H1 (cell line): ENCODE measurements at regions not wholly inside any gene's neighbourhood (a gene's known extent, or its start where the extent isn't known, plus 50 kb on each side); places are given as distances from the start of the nearest gene placed in this dataset.

Experiments
- CTCF ChIA-PET: fragments of 300-600 bp; sonication (Branson Sonifier 250); formaldehyde crosslinking; loops from one replicate; lab custom pipeline; 2021; ENCODE audit not compliant: partially characterized antibody; lab: Charles Lee
- POLR2A ChIA-PET: fragments of 300-600 bp; sonication (Branson Sonifier 250); formaldehyde crosslinking; loops from one replicate; lab custom pipeline; 2021; ENCODE audit warnings: inconsistent platforms; ENCODE audit not compliant: partially characterized antibody; lab: Charles Lee
- DNase-seq, 2 experiments: peaks; one replicate each; pipeline versions ENCODE4 v3.0.0 to v3.0.0-alpha.2; 2010 to 2022; ENCODE audit warnings: low spot score in 2 of 2, low read depth in 1 of 2, mixed read lengths in 1 of 2
- FAIRE-seq: peaks from 2 replicates; lab custom pipeline; 2011; peaks lifted over from hg19 to GRCh38; lab: Jason Lieb, UNC
- H2AFZ ChIP-seq: 2 replicates; pipeline ENCODE4 v1.8.1; 2012; ENCODE audit warnings: low read length, inconsistent platforms
- H2AK5ac ChIP-seq: 2 replicates; pipeline ENCODE4 v1.6.1; 2013; ENCODE audit warnings: low read depth, low read length
- H2BK120ac ChIP-seq: replicated peaks from 2 replicates; pipeline ENCODE3; 2013; ENCODE audit warnings: low read depth, low read length, inconsistent platforms
- H2BK12ac ChIP-seq: 2 replicates; pipeline ENCODE4 v1.6.1; 2013; ENCODE audit warnings: low read depth, low read length
- H2BK15ac ChIP-seq: 2 replicates; pipeline ENCODE4 v1.6.1; 2013; ENCODE audit warnings: low read length
- H2BK20ac ChIP-seq: 2 replicates; pipeline ENCODE4 v1.6.1; 2013; ENCODE audit warnings: low read length
- H2BK5ac ChIP-seq: 2 replicates; pipeline ENCODE4 v1.6.1; 2013; ENCODE audit warnings: low read depth, low read length
- H3K14ac ChIP-seq: 2 replicates; pipeline ENCODE4 v1.6.1; 2013; ENCODE audit warnings: inconsistent platforms; ENCODE audit not compliant: insufficient read length
- H3K18ac ChIP-seq: 2 replicates; pipeline ENCODE4 v1.6.1; 2013; ENCODE audit warnings: low read length; ENCODE audit errors: extremely low read depth
- H3K23ac ChIP-seq: 2 replicates; pipeline ENCODE4 v1.6.1; 2013; ENCODE audit warnings: inconsistent platforms; ENCODE audit not compliant: insufficient read length
- H3K23me2 ChIP-seq: 2 replicates; pipeline ENCODE4 v1.6.1; 2013; ENCODE audit warnings: low read depth, low read length
- H3K27ac ChIP-seq: 2 replicates; pipeline ENCODE4 v1.6.1; 2011; ENCODE audit warnings: low read depth, low read length, inconsistent platforms
- H3K27me3 ChIP-seq, 4 experiments: replicated peaks in 1 of 4; 1 replicate in 1 of 4; 2 replicates in 3 of 4; pipeline versions ENCODE4 v1.6.1 to v1.8.1; 2011 to 2013; ENCODE audit warnings: low read length in 3 of 4, mild to moderate bottlenecking in 3 of 4, inconsistent platforms in 2 of 4, mixed read lengths in 2 of 4, moderate library complexity in 1 of 4; ENCODE audit not compliant: control insufficient read depth in 3 of 4, insufficient read depth in 3 of 4; ENCODE audit errors: extremely low read depth in 1 of 4
- H3K36me3 ChIP-seq, 4 experiments: 2 replicates each; pipeline versions ENCODE4 v1.6.1 to v1.8.1; 2011 to 2013; ENCODE audit warnings: mild to moderate bottlenecking in 4 of 4, low read length in 3 of 4, moderate library complexity in 2 of 4, control low read depth in 1 of 4, inconsistent platforms in 1 of 4; ENCODE audit not compliant: insufficient read depth in 4 of 4, control insufficient read depth in 2 of 4
- H3K4ac ChIP-seq: replicated peaks from 2 replicates; pipeline ENCODE3; 2013; ENCODE audit warnings: low read length, low read depth, mixed read lengths, inconsistent platforms; ENCODE audit not compliant: insufficient read length
- H3K4me1 ChIP-seq, 4 experiments: replicated peaks in 1 of 4; 1 replicate in 1 of 4; 2 replicates in 3 of 4; pipeline versions ENCODE4 v1.6.1 to v1.8.1; 2011 to 2013; ENCODE audit warnings: low read length in 3 of 4, inconsistent platforms in 2 of 4, mixed read lengths in 1 of 4; ENCODE audit not compliant: insufficient read depth in 4 of 4, control insufficient read depth in 3 of 4
- H3K4me2 ChIP-seq, 2 experiments: 2 replicates each; pipeline versions ENCODE4 v1.6.1 to v1.8.1; 2011 to 2013; ENCODE audit warnings: low read depth in 2 of 2, low read length in 2 of 2, control low read depth in 1 of 2, inconsistent platforms in 1 of 2, mild to moderate bottlenecking in 1 of 2; ENCODE audit not compliant: insufficient read depth in 1 of 2
- H3K4me3 ChIP-seq, 4 experiments: fragments of 200-600, 300-600 bp in 1 of 4; sonication (generic), shearing (Covaris generic), sonication (Bioruptor Twin) in 1 of 4; 2 replicates each; pipeline versions ENCODE4 v1.5.1 to v1.8.1; 2011 to 2016; ENCODE audit warnings: low read length in 4 of 4, low read depth in 3 of 4, control low read depth in 2 of 4, inconsistent platforms in 2 of 4, mild to moderate bottlenecking in 2 of 4, mixed read lengths in 1 of 4, moderate library complexity in 1 of 4; ENCODE audit not compliant: insufficient read depth in 2 of 4; ENCODE audit errors: extremely low read depth in 1 of 4
- H3K56ac ChIP-seq: replicated peaks from 2 replicates; pipeline ENCODE3; 2013; ENCODE audit warnings: low read depth, mild to moderate bottlenecking, mixed read lengths, low read length, inconsistent platforms; ENCODE audit not compliant: insufficient read length
- H3K79me1 ChIP-seq: 2 replicates; pipeline ENCODE4 v1.6.1; 2013; ENCODE audit warnings: low read depth, low read length, control low read depth
- H3K79me2 ChIP-seq, 2 experiments: 2 replicates each; pipeline versions ENCODE4 v1.6.1 to v1.8.1; 2012 to 2013; ENCODE audit warnings: low read length in 2 of 2, mild to moderate bottlenecking in 2 of 2, inconsistent platforms in 1 of 2; ENCODE audit not compliant: insufficient read depth in 2 of 2, control insufficient read depth in 1 of 2
- H3K9ac ChIP-seq, 4 experiments: replicated peaks in 1 of 4; 1 replicate in 1 of 4; 2 replicates in 3 of 4; pipeline versions ENCODE4 v1.6.1 to v1.8.1; 2011 to 2013; ENCODE audit warnings: low read depth in 3 of 4, low read length in 3 of 4, control low read depth in 2 of 4, mild to moderate bottlenecking in 2 of 4, moderate library complexity in 2 of 4, inconsistent platforms in 1 of 4; ENCODE audit errors: extremely low read depth in 1 of 4
- H3K9me3 ChIP-seq, 2 experiments: 2 replicates each; pipeline versions ENCODE4 v1.6.1 to v1.8.1; 2012 to 2013; ENCODE audit warnings: mild to moderate bottlenecking in 2 of 2, moderate library complexity in 2 of 2, control low read depth in 1 of 2, inconsistent platforms in 1 of 2, low read depth in 1 of 2, low read length in 1 of 2, mixed read lengths in 1 of 2; ENCODE audit not compliant: insufficient read depth in 2 of 2
- H4K20me1 ChIP-seq, 2 experiments: replicated peaks in 1 of 2; 2 replicates each; pipeline versions ENCODE3 to v1.8.1; 2011 to 2013; ENCODE audit warnings: inconsistent platforms in 2 of 2, low read length in 2 of 2, mild to moderate bottlenecking in 1 of 2; ENCODE audit not compliant: insufficient read depth in 2 of 2, control insufficient read depth in 1 of 2
- H4K5ac ChIP-seq: 2 replicates; pipeline ENCODE4 v1.6.1; 2013; ENCODE audit warnings: low read length, low read depth, mixed read lengths, inconsistent platforms; ENCODE audit not compliant: insufficient read length
- H4K8ac ChIP-seq: 2 replicates; pipeline ENCODE4 v1.8.0; 2013; ENCODE audit warnings: mild to moderate bottlenecking, moderate library complexity, low read length, inconsistent platforms; ENCODE audit not compliant: insufficient read depth; ENCODE audit errors: extremely low read depth
- H4K91ac ChIP-seq: replicated peaks from 2 replicates; pipeline ENCODE3; 2013; ENCODE audit warnings: low read length, mixed read lengths, inconsistent platforms; ENCODE audit not compliant: insufficient read length
- CTBP2 ChIP-seq: IDR thresholded peaks from 2 replicates; pipeline ENCODE4 v1.7.0; 2011; ENCODE audit warnings: borderline replicate concordance, mild to moderate bottlenecking, moderate library complexity, mixed read lengths, low read length; ENCODE audit not compliant: insufficient read depth, insufficient read length
- EGR1 ChIP-seq: IDR thresholded peaks from 2 replicates; pipeline ENCODE4 v1.6.1; 2011; ENCODE audit warnings: low read depth, low read length, borderline replicate concordance
- NANOG ChIP-seq: IDR thresholded peaks from 2 replicates; pipeline ENCODE4 v1.6.1; 2011; ENCODE audit warnings: low read length, low read depth, mild to moderate bottlenecking, inconsistent platforms; ENCODE audit not compliant: insufficient read depth, poor library complexity, severe bottlenecking
- PHF8 ChIP-seq: fragments of 200-600 bp; sonication (generic); conservative IDR thresholded peaks from 2 replicates; pipeline ENCODE4 v1.7.1; 2012; ENCODE audit warnings: low read depth, mild to moderate bottlenecking, inconsistent platforms, low read length, moderate library complexity
- SIN3A ChIP-seq, 2 experiments: IDR thresholded peaks in 1 of 2; conservative IDR thresholded peaks in 1 of 2; 2 replicates each; pipeline ENCODE4 v1.6.1; 2011 to 2012; ENCODE audit warnings: low read length in 2 of 2, improper control_type of control experiment in 1 of 2, low read depth in 1 of 2, mild to moderate bottlenecking in 1 of 2
- SIRT6 ChIP-seq: IDR thresholded peaks from one replicate; pipeline ENCODE4 v1.7.1; 2012; ENCODE audit warnings: low read length, inconsistent platforms
- SIX5 ChIP-seq: IDR thresholded peaks from 2 replicates; pipeline ENCODE4 v1.6.1; 2011; ENCODE audit warnings: mild to moderate bottlenecking, low read depth, low read length
- TAF7 ChIP-seq: optimal IDR thresholded peaks from 2 replicates; pipeline ENCODE3; 2011; ENCODE audit warnings: low read depth, mild to moderate bottlenecking, inconsistent platforms, low read length, moderate library complexity, borderline replicate concordance
- whole genome bisulfite sequencing, 2 experiments: shearing (Covaris generic) in 1 of 2; methylation state at CpG; one replicate each; pipeline versions ENCODE4 v1.1.6 to v1.1.7; 2013 to 2015; ENCODE audit warnings: low lambda C conversion rate in 2 of 2, mixed read lengths in 2 of 2, inconsistent platforms in 1 of 2, low coverage in 1 of 2, missing lambda C conversion rate in 1 of 2; ENCODE audit not compliant: insufficient replicate concordance in 2 of 2, insufficient coverage in 1 of 2, insufficient read length in 1 of 2; ENCODE audit errors: extremely low coverage in 1 of 2, missing lambda C conversion rate in 1 of 2; 5-methylcytosine and 5-hydroxymethylcytosine counted together

DNA sequence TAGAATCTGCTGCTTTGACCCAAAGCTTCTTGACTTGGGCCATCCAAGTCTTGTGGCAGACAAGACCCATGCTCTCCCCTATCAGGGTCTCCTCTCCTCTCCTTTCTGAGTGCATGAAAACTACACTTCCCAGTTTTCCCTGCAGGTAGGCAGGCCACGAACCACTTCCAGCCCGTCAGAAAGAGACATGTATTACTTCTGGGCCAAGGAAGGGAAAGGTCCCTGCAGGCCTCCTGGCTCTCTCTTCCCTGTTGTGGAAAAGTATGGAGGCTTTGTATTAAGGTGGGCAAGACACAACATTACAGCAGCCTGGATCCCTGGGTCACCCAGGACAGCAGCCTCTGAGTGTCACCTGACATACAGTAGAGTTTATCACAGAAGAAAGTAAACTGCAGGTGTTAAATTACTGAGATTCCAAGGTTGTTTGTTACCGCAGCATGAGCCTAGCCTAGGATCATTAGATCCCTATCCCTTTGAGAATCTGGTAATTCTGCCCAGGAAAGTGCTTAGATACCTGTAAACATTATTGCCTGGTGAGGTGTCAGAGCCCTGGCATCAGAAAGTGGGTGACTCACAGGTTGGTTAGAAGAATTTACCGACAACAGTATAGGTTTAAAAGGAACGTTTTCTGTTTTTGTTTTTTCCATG, 717.3 kb downstream of the MATN1 start:
- H3K27me3 ChIP-seq = no peaks in the 10 kb centered on the region
- H4K91ac ChIP-seq = no peak overlapping the region
- no peak overlapping the region for H3K9ac ChIP-seq
- no peaks in the 10 kb centered on the region for H3K79me2 ChIP-seq
- H3K18ac ChIP-seq = no peak overlapping the region
- H3K9me3 ChIP-seq = peaks cover 6 to 14% of the 10 kb centered on the region in 2 experiments; a peak in 2 of 4 replicates
- H2BK12ac ChIP-seq = no peak overlapping the region
- no peak overlapping the region for H3K14ac ChIP-seq
- no peak overlapping the region for H4K5ac ChIP-seq
- DNase-seq = no peak
- no peaks in the 10 kb centered on the region for H3K79me1 ChIP-seq
- H2AK5ac ChIP-seq = no peak overlapping the region
- H3K56ac ChIP-seq = no peak overlapping the region
- CTCF ChIA-PET = interaction anchor here (0.9 kb wide), 2 partner anchors 37 to 68 kb away, joined by 5 read pairs; no protein-coding TSS in a partner anchor
- FAIRE-seq = peak; percentile 78
- no peak overlapping the region for H4K8ac ChIP-seq
- POLR2A ChIA-PET = no interaction called here
- H3K23ac ChIP-seq = no peak overlapping the region
- H3K36me3 ChIP-seq = no peaks in the 10 kb centered on the region
- no peak overlapping the region for H3K27ac ChIP-seq
- WGBS, 2 experiments = 38% methylated on average over 5 of the region's 5 CpGs; no CpG with 5 or more reads in 1 of the 2 experiments
- no peak overlapping the region for H2BK5ac ChIP-seq
- no peak overlapping the region for H2BK20ac ChIP-seq
- no peaks in the 10 kb centered on the region for H4K20me1 ChIP-seq
- no peak overlapping the region for H3K4ac ChIP-seq
- TF ChIP-seq CTBP2 (no peak), SIRT6 (no peak), SIX5 (peak; percentile 45), TAF7 (no peak), PHF8 (no peak), EGR1 (no peak), NANOG (no peak), SIN3A (conservative IDR thresholded peaks at IDR 0.05 in 1 of 2, IDR thresholded peaks at IDR 0.05 in 1 of 2; ENCODE audit: low read depth in 1 of 2, low read length in 2 of 2) (no peak)
- peak overlapping the region; percentile 4 to 9; a peak in 2 of 4 replicates for H3K4me2 ChIP-seq
- H2AFZ ChIP-seq = peak overlapping the region; percentile 27
- no peak overlapping the region for H2BK120ac ChIP-seq
- H3K4me3 ChIP-seq = no peak overlapping the region
- H3K4me1 ChIP-seq = peaks cover 1 to 20% (median 7%) of the 10 kb centered on the region in 4 experiments
- peaks cover 2% of the 10 kb centered on the region; the same call in 1 of the 2 replicates for H3K23me2 ChIP-seq
- no peak overlapping the region for H2BK15ac ChIP-seq
